GM21447 (cell line): ENCODE measurements at regions not wholly inside any gene's neighbourhood (a gene's known extent, or its start where the extent isn't known, plus 50 kb on each side); places are given as distances from the start of the nearest gene placed in this dataset.
"Not testable (repeated sequence)": the region's sequence is repeated elsewhere in the genome, so short reads cannot be mapped to it uniquely, and the experiment has no call there.

ENCODE experiments used
- ATAC-seq: cut with Tn5 transposase; IDR thresholded peaks from one replicate; pipeline ENCODE4 v1.9.1; 2021; ENCODE audit not compliant: unreplicated experiment

GRCh38 chr13:65965501-65965900 lies 1264.6 kb downstream of the PCDH9 start:
- no peak for ATAC-seq

DNA sequence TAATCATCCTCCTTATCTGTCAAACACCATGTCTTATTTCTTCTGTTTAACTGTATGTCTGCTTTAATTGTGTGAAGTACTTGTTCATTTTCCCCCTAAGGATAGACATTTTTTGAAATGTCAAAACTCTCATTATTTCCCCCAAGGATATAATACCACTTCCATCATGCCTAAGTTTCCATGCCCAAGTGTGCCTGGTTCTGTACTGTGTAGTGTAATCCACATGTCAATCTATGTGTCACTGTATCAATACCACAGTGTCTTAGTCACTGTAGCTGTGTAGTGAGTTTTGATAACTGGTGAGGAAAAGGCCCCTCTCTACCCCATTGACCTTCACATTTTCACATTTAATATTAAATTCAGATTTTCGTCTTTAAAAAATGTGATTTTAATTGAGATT lies 1265.5 kb downstream of the PCDH9 start:
- ATAC-seq, result no peak

- no peak for ATAC-seq
Measured at GRCh38 chr13:65959305-65959704, 1270.8 kb downstream of the PCDH9 start.

GRCh38 chr13:65946387-65946786 lies 1283.7 kb downstream of the PCDH9 start:
- ATAC-seq, result no peak

DNA sequence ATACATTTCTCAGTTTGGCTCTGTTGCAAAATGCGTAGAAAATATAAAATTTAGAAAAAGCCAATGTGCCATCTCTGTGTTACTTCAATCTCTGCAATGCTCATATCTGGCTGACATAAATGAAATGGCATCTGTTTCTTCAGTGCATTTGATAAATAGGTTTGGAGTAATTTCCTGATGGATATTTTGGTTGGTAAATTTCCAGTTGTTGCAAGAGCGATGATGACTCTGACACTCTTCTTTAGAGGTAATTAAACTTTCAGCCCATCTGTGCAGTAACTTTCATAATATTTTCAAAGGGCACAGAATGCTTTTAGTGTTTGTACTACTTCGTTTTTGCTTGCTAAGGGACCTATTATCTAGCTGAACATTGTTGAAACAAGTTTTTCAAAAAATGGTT lies 1286.4 kb downstream of the PCDH9 start:
- no peak for ATAC-seq

DNA sequence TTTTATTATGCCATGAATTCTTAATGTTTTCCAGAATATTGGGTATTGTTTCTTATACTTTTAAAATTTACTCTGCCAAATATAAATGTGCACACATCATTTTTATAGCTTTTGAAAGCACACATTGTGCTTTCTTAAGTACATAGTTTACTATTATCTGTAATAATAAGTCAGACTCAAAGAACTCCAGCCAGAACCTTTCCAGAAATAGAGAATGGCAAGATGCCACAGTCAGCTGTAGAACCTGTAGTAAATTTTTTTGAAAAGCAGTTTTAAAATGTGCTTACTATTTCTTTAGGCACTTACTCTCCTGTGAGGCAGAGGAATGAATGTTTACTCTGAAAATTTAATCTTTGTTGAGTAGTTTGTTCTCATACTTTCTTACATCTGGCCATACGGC lies 1287.1 kb downstream of the PCDH9 start:
- ATAC-seq, result no peak

DNA sequence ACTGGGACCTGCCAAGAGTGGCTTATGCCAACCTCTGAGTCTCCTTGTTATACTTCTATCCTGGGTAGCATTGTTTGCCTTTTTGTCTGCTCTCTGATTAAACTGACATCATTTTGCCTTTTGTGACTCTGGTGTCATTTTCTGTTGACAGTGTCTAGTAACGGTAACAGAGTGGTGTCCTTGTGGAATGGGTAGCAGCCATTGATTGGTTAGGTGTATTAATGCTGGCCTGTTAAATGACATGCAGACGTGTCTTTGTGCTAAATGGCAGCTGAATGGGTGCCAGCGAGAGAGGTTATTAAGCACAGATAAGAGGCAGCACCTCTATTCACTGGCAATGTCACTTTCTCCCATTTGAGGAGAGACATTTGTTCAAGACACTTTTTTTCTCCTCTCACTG lies 1289.4 kb downstream of the PCDH9 start:
- no peak for ATAC-seq

DNA sequence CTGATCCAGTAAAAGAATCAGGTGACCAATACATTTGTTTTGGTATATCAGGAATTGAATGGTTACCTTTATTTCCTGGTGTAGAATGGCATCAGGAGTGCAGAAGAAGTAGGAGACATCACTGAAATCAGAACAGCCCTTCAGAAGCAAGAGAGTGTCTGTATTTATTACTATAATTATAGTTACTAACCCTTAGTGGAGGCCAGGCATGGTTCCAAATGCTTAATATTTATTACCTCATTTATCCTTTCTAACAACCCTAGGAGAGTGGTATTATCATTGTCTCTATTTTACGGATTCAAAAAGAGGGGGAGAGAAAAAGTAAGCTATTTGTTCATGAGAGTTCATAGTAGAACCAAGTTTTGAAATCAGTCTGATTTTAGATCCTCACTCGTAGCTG lies 1292.9 kb downstream of the PCDH9 start:
- ATAC-seq, result no peak

GRCh38 chr13:65936249-65936648 lies 1293.9 kb downstream of the PCDH9 start:
- ATAC-seq, result no peak

DNA sequence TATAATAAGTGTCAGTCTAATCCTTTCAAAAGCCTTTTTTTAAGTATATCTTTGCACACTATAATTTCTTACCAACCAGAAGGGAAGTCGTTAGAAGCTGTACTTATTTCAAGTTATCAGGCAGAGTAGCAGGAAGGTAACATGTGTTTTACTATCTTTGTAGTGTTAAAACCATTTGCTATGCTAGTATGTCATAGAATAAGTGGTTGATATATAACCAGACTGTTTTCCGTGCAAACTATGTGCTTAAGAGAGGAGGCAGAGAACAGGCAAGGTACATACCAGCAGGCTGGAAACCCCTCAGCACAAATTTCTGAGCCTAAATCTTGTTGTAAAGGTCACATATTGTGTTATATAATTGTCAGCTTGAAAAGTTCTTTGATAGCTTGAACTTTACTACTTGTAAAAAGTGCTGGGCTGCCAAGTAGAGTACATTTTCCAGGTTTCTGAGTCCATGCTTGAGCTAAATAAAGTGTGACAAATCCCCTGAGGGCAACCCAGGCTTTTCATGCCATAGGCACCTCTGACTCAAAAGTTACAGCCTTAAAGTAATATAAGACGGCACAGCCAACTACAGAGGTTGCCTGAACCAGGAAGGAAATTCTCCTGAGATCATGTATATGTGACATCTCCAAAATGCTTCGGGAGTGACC lies 1297.4 kb downstream of the PCDH9 start:
- ATAC-seq, result no peak

- no peak for ATAC-seq
Measured at GRCh38 chr13:65932013-65932412, 1298.1 kb downstream of the PCDH9 start.

DNA sequence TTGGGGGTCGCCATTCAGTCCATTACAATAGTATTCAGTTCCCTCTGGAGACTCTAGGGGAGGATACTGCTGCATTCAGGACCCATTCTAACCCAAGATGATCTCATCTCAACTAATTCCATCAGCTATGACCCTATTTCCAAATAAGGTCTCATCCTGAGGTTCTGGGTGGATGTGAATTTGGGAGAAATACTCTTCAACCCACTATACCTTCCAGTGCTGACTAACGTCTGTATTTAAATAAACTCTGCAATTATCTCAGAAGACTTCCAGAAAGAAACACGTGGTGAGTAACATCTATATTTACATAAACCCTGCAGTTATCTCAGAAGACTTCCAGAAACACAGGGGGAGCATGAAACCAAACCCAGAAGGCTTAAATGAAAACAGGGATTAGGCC lies 1300.7 kb downstream of the PCDH9 start:
- ATAC-seq, result no peak

GRCh38 chr13:65926750-65927171 lies 1303.4 kb downstream of the PCDH9 start:
- no peak for ATAC-seq

- not testable (repeated sequence) for ATAC-seq
Measured at GRCh38 chr13:65922846-65923245, 1307.3 kb downstream of the PCDH9 start.

DNA sequence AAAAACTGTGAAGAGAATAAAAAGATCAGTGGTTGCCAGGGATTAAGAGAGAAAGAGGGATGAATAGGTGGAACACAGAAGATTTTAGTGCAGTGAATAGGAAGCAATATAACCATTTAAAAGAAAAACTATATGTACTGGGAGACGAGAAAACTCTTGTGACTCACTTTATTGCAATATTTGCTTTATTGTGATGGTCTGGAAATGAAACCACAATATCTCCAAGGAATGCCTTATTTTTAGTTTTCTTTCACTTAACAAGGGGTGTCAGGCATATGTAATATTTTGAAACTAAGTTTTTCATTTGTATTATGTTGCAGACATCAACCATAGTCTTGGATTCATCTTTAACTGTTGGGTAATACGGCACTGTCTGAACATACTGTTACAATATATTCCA lies 1308.2 kb downstream of the PCDH9 start:
- no peak for ATAC-seq

- ATAC-seq, result no peak
Measured at GRCh38 chr13:65917731-65918130, 1312.4 kb downstream of the PCDH9 start.

- ATAC-seq, result no peak
Measured at GRCh38 chr13:65915195-65915594, 1314.9 kb downstream of the PCDH9 start.

DNA sequence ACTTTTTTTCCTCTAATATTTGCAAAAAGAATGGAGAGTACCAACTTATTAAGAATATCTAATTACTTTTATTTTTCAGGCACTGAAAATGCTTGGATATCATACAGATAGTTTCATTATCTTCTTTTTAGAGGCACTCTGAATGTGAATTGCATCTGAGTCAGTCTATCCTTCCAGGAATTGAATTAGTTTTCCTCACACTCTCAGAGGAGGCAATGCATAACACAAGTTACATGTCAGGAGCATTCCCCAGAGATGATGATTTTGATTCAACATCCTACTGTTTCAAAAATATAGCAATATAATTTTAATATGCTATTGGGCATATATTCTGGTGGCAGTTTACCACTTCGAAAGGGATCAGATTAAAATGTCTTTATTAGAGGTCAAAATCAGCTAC lies 1315.4 kb downstream of the PCDH9 start:
- no peak for ATAC-seq

GRCh38 chr13:65913173-65913572 lies 1317.0 kb downstream of the PCDH9 start:
- no peak for ATAC-seq

DNA sequence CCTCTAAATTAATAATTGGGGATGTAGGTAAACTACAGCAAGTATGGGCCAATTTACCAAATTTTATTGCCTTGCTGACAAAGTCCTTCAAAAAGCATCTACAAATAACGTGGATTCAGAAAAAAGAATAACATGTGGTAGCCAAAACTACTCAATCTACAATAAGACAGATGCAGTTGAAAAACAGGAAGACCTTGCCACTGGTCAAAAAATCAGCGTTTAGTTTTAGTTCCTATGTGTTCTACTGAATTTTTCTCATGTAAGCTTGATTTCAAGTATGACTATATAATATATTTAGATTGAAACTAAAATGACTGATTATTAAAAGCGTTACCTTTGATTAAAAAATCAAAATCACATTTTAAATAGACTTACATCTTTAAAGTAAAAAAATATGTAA lies 1317.6 kb downstream of the PCDH9 start:
- no peak for ATAC-seq

DNA sequence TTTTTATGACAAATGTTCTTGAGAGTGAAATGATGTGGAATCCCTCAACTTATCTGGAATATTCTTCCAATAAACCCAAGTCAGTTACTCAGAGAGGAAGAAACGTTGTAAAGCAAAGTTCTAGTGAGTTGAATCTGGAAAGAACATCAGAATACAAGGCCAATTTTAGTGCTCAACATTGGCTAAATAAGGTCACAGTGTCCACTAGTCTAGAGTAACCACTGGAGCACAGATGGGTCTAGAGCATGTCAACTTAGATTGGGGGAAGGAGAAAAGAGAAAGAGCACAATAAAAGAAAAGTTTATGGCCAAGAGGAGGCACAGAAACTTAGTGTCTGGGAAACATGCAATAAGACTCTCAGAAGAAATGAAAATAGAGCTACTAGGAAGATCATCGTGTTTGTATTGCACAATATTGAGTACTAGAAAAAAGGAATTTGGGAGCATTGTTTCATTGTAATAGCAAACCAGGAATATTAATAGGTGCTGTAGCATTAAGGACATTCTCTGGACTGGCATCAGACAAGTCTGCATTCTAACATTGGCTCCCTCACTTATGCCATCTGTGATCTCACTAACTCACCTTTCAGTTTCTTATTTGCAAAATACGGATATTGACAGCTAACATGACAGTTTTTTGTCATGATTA lies 1318.5 kb downstream of the PCDH9 start:
- ATAC-seq, result no peak

DNA sequence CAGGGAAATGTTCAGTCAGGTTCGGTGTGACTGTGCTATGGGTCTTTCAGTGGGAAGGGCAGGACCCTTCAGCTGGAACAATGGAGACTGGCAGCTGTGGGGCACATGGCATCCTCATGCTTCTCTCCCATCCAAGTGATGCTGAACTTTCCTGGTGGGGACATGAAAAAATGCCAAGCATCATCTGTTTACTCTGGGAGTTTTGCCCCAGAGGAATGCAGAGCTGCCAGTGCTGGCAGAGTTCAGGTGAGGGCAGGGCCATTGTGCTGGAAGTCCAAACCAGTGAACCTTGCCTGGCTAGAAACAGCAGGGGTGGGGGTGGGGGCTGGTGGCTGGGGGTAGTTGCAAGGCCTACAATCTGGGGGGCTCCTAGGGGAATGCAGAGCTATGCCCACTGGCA lies 1320.6 kb downstream of the PCDH9 start:
- no peak for ATAC-seq
